Activated naive CD8-positive, alpha-beta T cell treated with anti-CD3 and anti-CD28 coated beads, Interleukin-2, amount 50 U/mL, for 24 hours (primary cell): ENCODE measurements at regions not wholly inside any gene's neighbourhood (a gene's known extent, or its start where the extent isn't known, plus 50 kb on each side); places are given as distances from the start of the nearest gene placed in this dataset.
A peak's percentile ranks its signal among the peaks of the same experiment; 100 is the strongest.

Experiments used
- ATAC-seq: fragments of 150-1000 bp; cut with Tn5 transposase; one replicate; pipeline ENCODE4 v1.10.0; 2021
- DNase-seq: peaks from one replicate; pipeline ENCODE4 v3.0.0; 2021
- H3K27ac Mint-ChIP-seq: one replicate; pipeline ENCODE4 v1.8.0; 2021; ENCODE audit warnings: mild to moderate bottlenecking, mixed read lengths
- H3K27me3 Mint-ChIP-seq: one replicate; pipeline ENCODE4 v1.8.0; 2021; ENCODE audit warnings: mixed read lengths
- H3K36me3 Mint-ChIP-seq: one replicate; pipeline ENCODE4 v1.8.0; 2021; ENCODE audit warnings: low read depth, mixed read lengths
- H3K4me1 Mint-ChIP-seq: one replicate; pipeline ENCODE4 v1.8.0; 2021; ENCODE audit warnings: mixed read lengths
- H3K4me3 Mint-ChIP-seq: one replicate; pipeline ENCODE4 v1.8.0; 2021; ENCODE audit warnings: mild to moderate bottlenecking, moderate library complexity, mixed read lengths
- H3K9me3 Mint-ChIP-seq: one replicate; pipeline ENCODE4 v1.8.0; 2021; ENCODE audit warnings: mixed read lengths

DNA sequence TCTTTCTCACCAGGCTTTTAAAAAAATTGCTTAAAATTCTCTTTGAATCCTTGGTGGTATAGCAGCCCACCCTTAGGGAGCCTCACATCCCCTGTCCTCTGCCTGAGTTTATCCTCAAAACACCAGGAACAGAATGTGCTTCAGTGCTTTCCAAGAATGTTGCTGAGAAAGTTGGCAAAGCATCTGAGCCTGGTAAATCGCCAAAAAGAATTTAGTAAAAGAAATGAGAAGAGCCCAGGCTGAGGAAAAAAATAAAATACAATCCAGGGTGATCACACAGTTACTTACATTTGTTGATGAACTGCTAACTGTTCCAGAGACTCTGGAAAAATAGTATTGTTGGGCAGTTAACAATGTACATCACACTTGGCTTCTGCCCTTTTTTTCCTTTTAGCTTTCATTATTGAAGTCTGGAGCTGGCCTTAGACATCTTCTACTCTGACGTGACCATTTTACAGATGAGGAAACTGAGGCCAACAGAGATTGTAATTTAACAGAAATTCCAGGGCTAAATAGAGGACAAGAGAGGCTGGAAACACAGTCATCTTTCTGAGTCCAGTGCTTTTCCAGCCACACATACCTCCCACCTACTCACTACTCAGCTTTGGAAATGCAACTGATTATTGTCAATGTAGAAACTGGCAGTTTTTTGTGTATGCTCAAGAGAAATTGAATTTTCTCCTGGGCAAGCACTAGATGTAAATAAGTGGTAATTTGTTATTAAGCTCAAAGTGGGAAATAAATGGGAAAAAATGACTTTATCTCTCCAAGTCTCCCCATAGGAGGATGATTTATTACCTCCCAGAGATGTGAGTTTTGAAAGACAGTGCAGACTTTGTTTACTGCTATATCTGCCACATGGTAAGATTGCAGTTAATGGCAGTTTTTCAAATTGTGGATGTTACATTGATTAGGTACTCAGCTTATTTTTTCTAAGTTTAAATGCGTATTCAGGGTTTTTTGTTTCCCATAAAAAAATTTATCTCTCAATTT is 86.7 kb upstream of the ALDH1A1 start:
- Mint-ChIP-seq H3K4me3 (no peak overlapping the region), H3K4me1 (no peaks in the 10 kb centered on the region), H3K36me3 (no peaks in the 10 kb centered on the region), H3K27ac (no peak overlapping the region), H3K27me3 (peaks cover 7% of the 10 kb centered on the region), H3K9me3 (no peaks in the 10 kb centered on the region)
- ATAC-seq = no peak
- no peak for DNase-seq

DNA sequence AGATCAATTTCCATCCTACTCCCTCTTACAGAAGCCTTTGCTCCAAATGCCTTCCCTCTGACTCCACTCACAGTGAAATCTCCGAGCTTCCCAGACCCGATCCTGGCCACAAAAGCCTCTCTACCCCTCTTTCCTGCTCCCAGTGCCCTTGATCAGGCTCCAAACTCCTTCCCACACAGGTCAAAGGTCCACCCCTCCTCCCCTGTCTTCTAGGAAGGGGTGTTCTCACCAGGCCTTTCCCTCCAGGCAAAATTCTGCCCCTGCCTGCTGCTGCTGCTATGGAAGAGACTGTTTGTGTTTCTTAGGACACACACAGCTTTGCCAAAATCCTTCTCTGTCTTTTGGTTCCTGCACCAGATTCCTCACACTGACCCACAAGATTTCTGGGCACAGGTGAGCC is 85.8 kb upstream of the ALDH1A1 start:
- no peak overlapping the region for H3K27ac Mint-ChIP-seq
- DNase-seq (no peak), ATAC-seq (no peak)
- no peak overlapping the region for H3K4me3 Mint-ChIP-seq
- H3K4me1 Mint-ChIP-seq = no peaks in the 10 kb centered on the region
- peaks cover 4% of the 10 kb centered on the region for H3K27me3 Mint-ChIP-seq
- no peaks in the 10 kb centered on the region for H3K36me3 Mint-ChIP-seq
- no peaks in the 10 kb centered on the region for H3K9me3 Mint-ChIP-seq

DNA sequence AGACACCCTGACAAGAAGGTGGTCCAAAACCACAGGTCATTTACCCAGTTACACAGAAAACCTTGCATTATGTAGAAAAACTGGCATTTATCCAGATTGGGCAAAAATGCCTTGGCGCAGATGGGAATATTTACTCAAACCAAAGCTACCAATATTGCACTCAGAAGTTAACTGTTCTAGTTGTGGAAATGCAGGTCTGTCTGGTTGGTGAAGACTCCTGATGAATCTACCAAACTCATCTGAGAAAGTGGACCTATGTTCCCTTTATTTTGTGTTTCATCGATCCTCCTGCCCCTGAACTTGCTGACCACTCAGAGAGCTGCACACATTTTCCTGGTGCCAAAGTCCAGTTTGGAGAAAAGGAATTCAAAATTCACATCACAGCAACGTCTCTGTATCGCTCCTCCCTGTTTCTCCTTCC is 85.2 kb upstream of the ALDH1A1 start:
- Mint-ChIP-seq H3K36me3 (no peaks in the 10 kb centered on the region), H3K9me3 (no peaks in the 10 kb centered on the region), H3K4me1 (no peaks in the 10 kb centered on the region), H3K4me3 (no peak overlapping the region), H3K27me3 (peaks cover 4% of the 10 kb centered on the region), H3K27ac (no peak overlapping the region)
- ATAC-seq (no peak), DNase-seq (no peak)

DNA sequence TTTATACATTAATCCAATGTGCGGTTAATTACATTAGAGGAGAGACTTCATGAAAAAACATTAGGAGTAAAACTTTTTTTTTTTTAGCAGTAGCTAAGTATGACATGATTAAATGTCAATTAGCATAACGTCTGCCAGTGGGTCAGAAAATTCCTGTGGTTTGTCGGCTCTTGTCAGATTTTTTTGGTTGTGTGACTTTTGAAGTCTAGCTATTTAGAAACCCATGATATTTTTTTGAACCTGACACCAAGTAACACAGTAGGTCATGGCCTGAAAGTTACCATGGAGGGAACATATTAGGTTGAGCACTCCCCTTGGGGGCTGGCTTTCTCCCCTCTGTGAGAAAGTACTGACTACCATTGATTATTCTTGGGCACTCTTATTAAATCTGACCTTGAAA is 84.8 kb upstream of the ALDH1A1 start:
- ATAC-seq = no peak
- peaks cover 4% of the 10 kb centered on the region for H3K27me3 Mint-ChIP-seq
- no peak overlapping the region for H3K27ac Mint-ChIP-seq
- H3K36me3 Mint-ChIP-seq = no peaks in the 10 kb centered on the region
- H3K9me3 Mint-ChIP-seq = no peaks in the 10 kb centered on the region
- no peak overlapping the region for H3K4me3 Mint-ChIP-seq
- no peak for DNase-seq
- no peaks in the 10 kb centered on the region for H3K4me1 Mint-ChIP-seq

DNA sequence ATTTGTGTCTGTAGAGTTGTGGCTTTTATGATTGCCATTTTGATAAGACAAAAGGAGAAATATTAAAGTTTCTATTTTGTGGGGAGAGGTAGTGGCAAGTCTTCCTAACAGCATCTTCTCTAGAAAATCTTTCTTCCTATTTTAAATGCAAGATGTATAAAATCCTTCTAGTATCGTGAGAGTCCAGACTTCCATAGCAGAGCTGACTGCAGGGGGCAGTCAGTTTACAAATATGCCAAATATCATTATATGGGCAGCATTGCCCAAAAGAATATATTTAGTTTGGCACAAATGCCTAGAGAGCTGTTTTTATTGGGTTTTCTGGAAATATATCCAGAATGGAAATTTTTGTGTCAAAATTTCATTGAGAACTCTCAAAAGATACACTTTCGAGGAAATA is 82.1 kb upstream of the ALDH1A1 start:
- ATAC-seq (no peak), DNase-seq (no peak)
- Mint-ChIP-seq H3K9me3 (no peaks in the 10 kb centered on the region), H3K27me3 (peaks cover 4% of the 10 kb centered on the region), H3K4me1 (no peaks in the 10 kb centered on the region), H3K4me3 (no peak overlapping the region), H3K36me3 (no peaks in the 10 kb centered on the region), H3K27ac (no peak overlapping the region)

DNA sequence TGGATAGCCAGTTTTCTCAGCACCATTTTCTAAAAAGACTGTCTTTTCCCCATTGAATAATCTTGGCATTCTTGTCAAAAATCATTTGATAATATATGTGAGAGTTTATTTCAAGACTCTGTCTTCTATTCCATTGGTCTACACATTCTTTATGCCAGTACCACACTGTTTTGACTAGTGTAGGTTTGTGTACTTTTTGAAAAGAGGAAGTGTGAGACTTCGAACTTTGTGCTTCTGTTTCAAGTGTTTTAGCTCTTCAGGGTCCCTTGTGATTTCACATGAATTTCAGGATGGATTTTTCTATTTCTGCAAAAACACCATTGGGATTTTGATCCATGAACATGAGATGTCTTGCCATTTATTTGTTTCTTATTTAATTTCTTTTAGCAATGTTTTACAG is 78.5 kb upstream of the ALDH1A1 start:
- ATAC-seq (no peak), DNase-seq (no peak)
- Mint-ChIP-seq H3K4me1 (no peaks in the 10 kb centered on the region), H3K36me3 (no peaks in the 10 kb centered on the region), H3K9me3 (no peaks in the 10 kb centered on the region), H3K27me3 (no peaks in the 10 kb centered on the region), H3K27ac (no peak overlapping the region), H3K4me3 (no peak overlapping the region)

DNA sequence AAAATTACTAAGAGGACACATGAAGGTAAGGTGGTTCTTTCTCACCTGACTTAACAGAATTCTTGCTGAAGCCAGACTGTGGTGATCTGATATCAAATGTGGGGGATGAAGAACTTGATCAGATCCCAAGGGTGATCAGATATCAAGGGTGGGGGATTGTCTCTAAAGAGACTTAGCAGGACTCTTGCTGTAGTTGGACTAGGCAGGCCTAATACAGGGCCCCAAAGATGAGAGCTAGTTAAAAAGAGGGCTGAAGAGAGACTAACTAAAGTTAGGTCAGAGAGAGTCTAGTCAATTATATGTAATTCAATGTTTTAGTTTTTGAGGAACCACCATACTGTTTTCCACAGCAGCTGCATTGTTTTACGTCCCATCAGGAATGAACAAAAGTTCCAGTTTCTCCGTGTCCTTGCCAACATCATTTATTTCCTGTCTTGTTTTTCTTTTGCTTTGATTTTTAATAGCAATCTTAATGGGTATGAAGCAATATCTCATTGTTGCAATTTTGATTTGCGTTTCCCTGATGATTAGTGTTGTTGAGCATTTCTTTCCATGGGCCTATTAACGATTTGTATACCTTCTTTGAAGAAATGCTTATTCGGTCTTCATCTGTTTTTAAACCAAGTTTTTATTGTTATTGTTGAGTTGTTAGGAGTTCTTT is 77.6 kb upstream of the ALDH1A1 start:
- ATAC-seq = no peak
- Mint-ChIP-seq H3K36me3 (no peaks in the 10 kb centered on the region), H3K4me3 (no peak overlapping the region), H3K27ac (no peak overlapping the region), H3K27me3 (no peaks in the 10 kb centered on the region), H3K9me3 (no peaks in the 10 kb centered on the region), H3K4me1 (no peaks in the 10 kb centered on the region)
- DNase-seq = no peak

DNA sequence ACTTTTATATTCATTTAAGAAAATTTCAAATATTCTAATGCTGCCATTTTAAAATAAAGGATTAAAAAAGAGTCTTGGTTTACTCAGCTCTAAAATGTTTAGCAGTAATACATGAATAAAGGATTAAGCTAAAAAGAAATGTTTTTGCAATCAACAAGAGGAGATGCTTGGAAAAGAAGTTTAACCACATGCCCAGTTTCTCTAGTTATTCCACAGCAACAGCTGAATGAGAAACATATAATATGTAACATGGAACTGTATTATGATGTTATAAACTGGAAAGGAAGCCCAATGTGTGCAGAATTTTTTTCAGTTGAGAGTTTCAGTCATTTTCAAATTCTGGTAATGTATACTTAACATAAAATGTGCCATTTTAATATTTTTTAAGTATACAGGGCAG is 76.5 kb upstream of the ALDH1A1 start:
- Mint-ChIP-seq H3K4me3 (no peak overlapping the region), H3K27me3 (peaks cover 1% of the 10 kb centered on the region), H3K9me3 (no peaks in the 10 kb centered on the region), H3K4me1 (no peaks in the 10 kb centered on the region), H3K27ac (no peak overlapping the region), H3K36me3 (no peaks in the 10 kb centered on the region)
- DNase-seq = no peak
- ATAC-seq = no peak

DNA sequence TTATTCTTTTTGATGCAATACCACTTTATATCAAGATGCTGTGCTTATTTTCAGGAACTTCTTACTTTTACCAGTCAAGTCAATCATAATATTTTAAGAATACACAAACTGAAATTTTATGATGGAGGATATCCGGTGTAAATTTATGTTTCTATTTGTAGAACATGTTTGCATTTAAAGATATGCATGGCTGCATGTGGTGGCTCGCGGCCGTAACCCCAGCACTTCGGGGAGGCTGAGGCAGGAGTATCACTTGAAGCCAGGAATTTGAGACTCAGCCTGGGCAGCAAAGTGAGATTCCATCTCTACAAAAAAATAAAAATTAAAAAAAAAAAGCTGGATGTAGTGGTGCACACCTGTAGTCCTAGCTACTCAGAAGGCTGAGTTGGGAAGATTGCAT is 73.5 kb upstream of the ALDH1A1 start:
- Mint-ChIP-seq H3K4me1 (peaks cover 10% of the 10 kb centered on the region), H3K4me3 (no peak overlapping the region), H3K36me3 (no peaks in the 10 kb centered on the region), H3K9me3 (no peaks in the 10 kb centered on the region), H3K27me3 (peaks cover 4% of the 10 kb centered on the region), H3K27ac (no peak overlapping the region)
- no peak for DNase-seq
- ATAC-seq = no peak

DNA sequence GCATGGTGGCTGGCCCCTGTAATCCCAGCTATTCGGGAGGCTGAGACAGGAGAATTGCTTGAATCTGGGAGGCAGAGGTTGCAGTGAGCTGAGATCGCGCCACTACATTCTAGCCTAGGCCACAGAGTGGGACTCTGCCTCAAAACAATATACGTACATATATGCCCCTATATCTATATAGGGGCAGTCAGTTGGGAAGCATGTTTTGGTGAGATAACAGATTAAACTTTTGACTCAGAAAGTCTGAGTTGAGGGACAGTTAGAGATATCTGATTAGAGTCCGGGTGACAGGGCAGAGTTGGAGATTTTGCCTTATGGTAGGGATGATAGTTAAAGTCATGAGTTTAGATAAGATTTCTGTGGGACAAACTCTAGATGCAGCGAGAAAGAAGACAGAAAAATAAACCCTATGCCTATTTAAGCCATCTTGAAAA is 71.8 kb upstream of the ALDH1A1 start:
- Mint-ChIP-seq H3K4me3 (no peak overlapping the region), H3K4me1 (peaks cover 10% of the 10 kb centered on the region), H3K27ac (no peak overlapping the region), H3K36me3 (no peaks in the 10 kb centered on the region), H3K27me3 (peaks cover 11% of the 10 kb centered on the region), H3K9me3 (no peaks in the 10 kb centered on the region)
- DNase-seq (no peak), ATAC-seq (no peak)

DNA sequence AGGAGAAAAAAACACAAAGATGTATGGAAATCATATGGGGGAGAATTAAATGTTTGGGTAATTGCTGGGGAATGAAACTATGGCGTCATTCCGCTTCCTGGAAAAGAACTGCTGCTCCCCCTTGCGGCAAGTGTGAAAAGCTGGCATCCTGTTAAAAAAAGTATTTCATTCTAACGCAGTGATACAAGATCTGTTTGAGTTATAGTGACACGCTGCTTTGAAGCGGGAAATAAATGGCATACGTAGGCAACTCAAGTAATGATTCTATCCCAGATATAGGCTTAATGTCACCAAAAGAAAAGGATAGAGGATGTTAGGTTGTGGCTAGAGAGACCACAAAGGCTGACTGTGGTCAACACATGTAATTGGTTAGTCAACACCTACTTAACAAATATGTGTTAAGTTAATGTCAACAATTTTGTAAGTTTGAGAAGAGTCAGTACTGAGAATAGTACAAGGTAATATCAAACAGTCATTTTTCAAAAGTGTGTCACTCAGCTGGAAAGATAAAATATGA is 70.2 kb upstream of the ALDH1A1 start:
- peaks cover 10% of the 10 kb centered on the region for H3K4me1 Mint-ChIP-seq
- H3K4me3 Mint-ChIP-seq = no peak overlapping the region
- peak; percentile 68 for ATAC-seq
- no peak overlapping the region for H3K27ac Mint-ChIP-seq
- no peaks in the 10 kb centered on the region for H3K9me3 Mint-ChIP-seq
- H3K27me3 Mint-ChIP-seq = peaks cover 13% of the 10 kb centered on the region
- peak; percentile 56 for DNase-seq
- no peaks in the 10 kb centered on the region for H3K36me3 Mint-ChIP-seq

DNA sequence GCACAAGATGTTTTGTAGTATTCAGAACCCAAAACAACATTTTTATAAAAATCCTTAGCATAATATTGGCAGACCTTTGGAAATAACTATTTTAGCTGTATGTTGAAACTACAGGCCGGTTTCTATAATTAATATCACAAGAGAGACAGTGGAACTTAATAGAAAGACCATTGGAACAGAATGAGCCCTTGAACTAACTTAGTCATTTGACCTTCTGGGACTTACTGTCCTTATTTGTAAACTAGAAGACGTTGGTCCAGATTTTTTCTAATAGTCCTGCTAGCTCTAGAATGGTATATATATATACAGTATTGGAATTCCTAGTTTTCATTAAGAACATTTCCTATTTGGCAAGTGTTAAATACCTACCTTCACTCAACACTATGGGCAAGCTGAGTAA is 69.5 kb upstream of the ALDH1A1 start:
- peaks cover 10% of the 10 kb centered on the region for H3K4me1 Mint-ChIP-seq
- no peak overlapping the region for H3K4me3 Mint-ChIP-seq
- no peaks in the 10 kb centered on the region for H3K9me3 Mint-ChIP-seq
- peaks cover 15% of the 10 kb centered on the region for H3K27me3 Mint-ChIP-seq
- ATAC-seq (no peak), DNase-seq (no peak)
- H3K36me3 Mint-ChIP-seq = no peaks in the 10 kb centered on the region
- no peak overlapping the region for H3K27ac Mint-ChIP-seq

DNA sequence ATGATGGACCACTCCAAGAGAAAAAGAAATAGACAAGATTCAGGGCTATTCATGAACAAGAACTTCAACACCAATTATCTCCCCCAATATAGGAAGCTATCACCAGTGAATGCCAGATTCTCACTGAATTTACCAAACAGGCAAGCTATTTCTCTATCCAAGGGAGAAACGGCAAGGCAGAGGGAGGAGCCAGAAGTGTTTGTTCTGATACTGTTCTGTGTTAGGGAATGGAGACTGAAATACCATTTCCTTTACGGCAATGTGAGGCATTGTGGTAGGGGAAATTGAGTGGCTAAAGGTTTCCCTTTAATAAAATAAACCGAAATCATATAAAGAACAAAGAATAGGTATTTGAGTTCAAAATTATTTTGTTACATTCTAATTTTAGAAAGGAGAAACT is 68.0 kb upstream of the ALDH1A1 start:
- H3K4me3 Mint-ChIP-seq = no peak overlapping the region
- H3K9me3 Mint-ChIP-seq = no peaks in the 10 kb centered on the region
- H3K27me3 Mint-ChIP-seq = peaks cover 15% of the 10 kb centered on the region
- H3K27ac Mint-ChIP-seq = no peak overlapping the region
- peaks cover 10% of the 10 kb centered on the region for H3K4me1 Mint-ChIP-seq
- no peaks in the 10 kb centered on the region for H3K36me3 Mint-ChIP-seq
- ATAC-seq (no peak), DNase-seq (no peak)

DNA sequence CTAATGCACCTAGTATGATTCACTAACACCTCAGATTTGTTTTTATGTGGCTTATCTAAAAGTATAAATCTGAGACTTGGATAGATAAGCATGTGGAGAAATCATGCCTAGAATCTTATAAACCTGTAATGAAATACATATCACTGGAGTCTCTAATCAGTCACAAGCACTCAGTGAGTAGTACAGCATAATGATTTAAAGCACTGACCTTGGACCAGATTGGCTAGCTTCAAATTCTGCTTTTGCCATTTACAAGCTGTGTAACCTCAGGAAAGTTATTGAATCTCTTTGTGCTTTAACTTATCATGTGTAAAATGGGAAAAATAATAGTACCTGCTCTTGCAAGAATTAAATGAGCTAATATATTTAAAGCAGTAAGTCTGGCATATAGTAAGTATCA is 61.2 kb upstream of the ALDH1A1 start:
- no peaks in the 10 kb centered on the region for H3K36me3 Mint-ChIP-seq
- H3K4me3 Mint-ChIP-seq = no peak overlapping the region
- no peaks in the 10 kb centered on the region for H3K9me3 Mint-ChIP-seq
- ATAC-seq = no peak
- no peak overlapping the region for H3K27ac Mint-ChIP-seq
- no peaks in the 10 kb centered on the region for H3K4me1 Mint-ChIP-seq
- H3K27me3 Mint-ChIP-seq = peaks cover 13% of the 10 kb centered on the region
- no peak for DNase-seq

DNA sequence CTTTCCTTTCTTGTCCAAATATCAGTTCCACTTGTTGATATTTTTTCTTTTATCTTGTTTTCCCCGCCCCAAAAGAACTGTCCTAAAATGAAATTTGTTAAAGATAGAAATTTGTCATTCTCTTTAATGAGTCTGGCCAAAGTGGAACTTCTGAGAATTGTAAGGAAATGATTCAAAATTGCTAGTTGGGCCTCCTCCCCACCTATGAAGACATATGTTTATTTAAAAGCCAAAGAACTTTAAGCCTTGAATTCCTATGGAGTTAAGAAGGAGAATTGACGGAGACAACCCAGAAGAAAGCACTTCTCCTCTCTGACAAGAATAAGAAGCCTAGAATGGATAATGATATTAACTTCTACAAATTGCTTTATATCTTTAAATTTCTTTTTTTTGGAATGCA is 59.1 kb upstream of the ALDH1A1 start:
- H3K9me3 Mint-ChIP-seq = no peaks in the 10 kb centered on the region
- no peak overlapping the region for H3K4me3 Mint-ChIP-seq
- H3K27me3 Mint-ChIP-seq = peaks cover 16% of the 10 kb centered on the region
- ATAC-seq (no peak), DNase-seq (no peak)
- no peak overlapping the region for H3K27ac Mint-ChIP-seq
- no peaks in the 10 kb centered on the region for H3K36me3 Mint-ChIP-seq
- no peaks in the 10 kb centered on the region for H3K4me1 Mint-ChIP-seq
